GM19239 (cell line): ENCODE measurements at regions not wholly inside any gene's neighbourhood (a gene's known extent, or its start where the extent isn't known, plus 50 kb on each side); places are given as distances from the start of the nearest gene placed in this dataset.

Experiments used
- DNase-seq: peaks from one replicate; pipeline ENCODE4 v3.0.0; 2011; ENCODE audit warnings: low spot score; ENCODE audit not compliant: insufficient read length
- FAIRE-seq: peaks from 2 replicates; lab custom pipeline; 2011; peaks lifted over from hg19 to GRCh38; lab: Jason Lieb, UNC

- DNase-seq: no peak
- FAIRE-seq: no peak
Measured at GRCh38 chr5:14056039-14056438, 87.1 kb upstream of the TRIO start.

- DNase-seq: no peak
- FAIRE-seq: no peak
Measured at GRCh38 chr5:14054965-14055963, 87.9 kb upstream of the TRIO start.

GRCh38 chr5:14054111-14054854, 88.9 kb upstream of the TRIO start:
- DNase-seq (no peak), FAIRE-seq (no peak)

- no peak for DNase-seq
- no peak for FAIRE-seq
Measured at GRCh38 chr5:14050821-14051220, 92.3 kb upstream of the TRIO start.

- FAIRE-seq (no peak), DNase-seq (no peak)
Measured at GRCh38 chr5:14048434-14048833, 94.7 kb upstream of the TRIO start.

- FAIRE-seq (no peak), DNase-seq (no peak)
Measured at GRCh38 chr5:14041528-14042192, 97.2 kb upstream of the DNAH5 start.

- DNase-seq: no peak
- no peak for FAIRE-seq
Measured at GRCh38 chr5:14040542-14040941, 96.1 kb upstream of the DNAH5 start.

GRCh38 chr5:14039576-14039975, 95.1 kb upstream of the DNAH5 start:
- no peak for FAIRE-seq
- DNase-seq: no peak

- no peak for FAIRE-seq
- no peak for DNase-seq
Measured at GRCh38 chr5:14039063-14039462, 94.6 kb upstream of the DNAH5 start.

GRCh38 chr5:14038341-14038959, 94.0 kb upstream of the DNAH5 start:
- FAIRE-seq (no peak), DNase-seq (no peak)

GRCh38 chr5:14036947-14037346, 92.5 kb upstream of the DNAH5 start:
- DNase-seq (no peak), FAIRE-seq (no peak)

- DNase-seq (no peak), FAIRE-seq (no peak)
Measured at GRCh38 chr5:14036514-14036913, 92.0 kb upstream of the DNAH5 start.

GRCh38 chr5:14035859-14036503, 91.5 kb upstream of the DNAH5 start:
- no peak for DNase-seq
- FAIRE-seq: no peak

GRCh38 chr5:14034963-14035362, 90.5 kb upstream of the DNAH5 start:
- FAIRE-seq (no peak), DNase-seq (no peak)

GRCh38 chr5:14032918-14033317, 88.4 kb upstream of the DNAH5 start:
- FAIRE-seq (no peak), DNase-seq (no peak)

GRCh38 chr5:14028938-14029584, 84.6 kb upstream of the DNAH5 start:
- no peak for FAIRE-seq
- no peak for DNase-seq

- FAIRE-seq: no peak
Measured at GRCh38 chr5:14028188-14028587, 83.7 kb upstream of the DNAH5 start.

GRCh38 chr5:14025569-14026286, 81.2 kb upstream of the DNAH5 start:
- FAIRE-seq (no peak), DNase-seq (no peak)

More at GRCh38 chr5:14028188-14028587, 83.7 kb upstream of the DNAH5 start:
- no peak for DNase-seq

GRCh38 chr5:14022971-14023370, 78.5 kb upstream of the DNAH5 start:
- FAIRE-seq (no peak), DNase-seq (no peak)
